CD4-positive, CD25-positive, alpha-beta regulatory T cell (primary cell): ENCODE measurements at regions not wholly inside any gene's neighbourhood (a gene's known extent, or its start where the extent isn't known, plus 50 kb on each side); places are given as distances from the start of the nearest gene placed in this dataset.
A peak's percentile ranks its signal among the peaks of the same experiment; 100 is the strongest.
"Not testable (repeated sequence)": the region's sequence is repeated elsewhere in the genome, so short reads cannot be mapped to it uniquely, and the experiment has no call there.

Experiments used
- ATAC-seq, 2 donors: fragments of 150-1000 bp; cut with Tn5 transposase; one replicate each; pipeline ENCODE4 v1.10.0; 2021; ENCODE audit warnings: low read depth in 2 of 2, moderate number of reproducible peaks in 2 of 2, moderate library complexity in 1 of 2
- DNase-seq, 3 donors: peaks; one replicate each; pipeline versions ENCODE4 v3.0.0 to v3.0.0-alpha.2; 2012 to 2022; ENCODE audit warnings: mixed read lengths in 1 of 3
- H3K27ac ChIP-seq: one replicate; pipeline ENCODE4 v1.7.0; 2013; ENCODE audit warnings: mild to moderate bottlenecking, low read length; ENCODE audit not compliant: insufficient read depth, poor library complexity, severe bottlenecking
- H3K27me3 ChIP-seq: one replicate; pipeline ENCODE4 v1.7.0; 2013; ENCODE audit warnings: low read length; ENCODE audit not compliant: control insufficient read depth, insufficient read depth
- H3K36me3 ChIP-seq: one replicate; pipeline ENCODE4 v1.7.0; 2013; ENCODE audit warnings: mild to moderate bottlenecking, low read length, moderate library complexity; ENCODE audit not compliant: control insufficient read depth, insufficient read depth
- H3K4me1 ChIP-seq: 2 replicates; pipeline ENCODE4 v1.7.0; 2013; ENCODE audit warnings: mild to moderate bottlenecking, low read length; ENCODE audit not compliant: insufficient read depth, control insufficient read depth, poor library complexity, severe bottlenecking
- H3K4me3 ChIP-seq: one replicate; pipeline ENCODE4 v1.7.0; 2013; ENCODE audit warnings: low read depth, mild to moderate bottlenecking, low read length, moderate library complexity
- H3K9me3 ChIP-seq, 2 experiments: 1 replicate in 1 of 2; 2 replicates in 1 of 2; pipeline ENCODE4 v1.7.0; 2013; ENCODE audit warnings: low read length in 2 of 2, mild to moderate bottlenecking in 1 of 2, moderate library complexity in 1 of 2; ENCODE audit not compliant: control insufficient read depth in 2 of 2
- H3K27ac Mint-ChIP-seq, 3 donors: one replicate each; pipeline ENCODE4 v1.8.0; 2020 to 2022; ENCODE audit warnings: mild to moderate bottlenecking in 3 of 3, mixed read lengths in 3 of 3, moderate library complexity in 2 of 3
- H3K27me3 Mint-ChIP-seq: one replicate; pipeline ENCODE4 v1.8.0; 2022; ENCODE audit warnings: mild to moderate bottlenecking, mixed read lengths
- H3K36me3 Mint-ChIP-seq: one replicate; pipeline ENCODE4 v1.8.0; 2020; ENCODE audit warnings: mixed read lengths
- H3K4me1 Mint-ChIP-seq, 4 donors: one replicate each; pipeline ENCODE4 v1.8.0; 2020 to 2022; ENCODE audit warnings: mixed read lengths in 4 of 4, mild to moderate bottlenecking in 1 of 4
- H3K4me3 Mint-ChIP-seq, 4 donors: one replicate each; pipeline ENCODE4 v1.8.0; 2020 to 2022; ENCODE audit warnings: mild to moderate bottlenecking in 4 of 4, mixed read lengths in 4 of 4, moderate library complexity in 3 of 4
- H3K9me3 Mint-ChIP-seq, 7 donors: one replicate each; pipeline ENCODE4 v1.8.0; 2020 to 2022; ENCODE audit warnings: mixed read lengths in 7 of 7, mild to moderate bottlenecking in 3 of 7, moderate library complexity in 2 of 7

DNA sequence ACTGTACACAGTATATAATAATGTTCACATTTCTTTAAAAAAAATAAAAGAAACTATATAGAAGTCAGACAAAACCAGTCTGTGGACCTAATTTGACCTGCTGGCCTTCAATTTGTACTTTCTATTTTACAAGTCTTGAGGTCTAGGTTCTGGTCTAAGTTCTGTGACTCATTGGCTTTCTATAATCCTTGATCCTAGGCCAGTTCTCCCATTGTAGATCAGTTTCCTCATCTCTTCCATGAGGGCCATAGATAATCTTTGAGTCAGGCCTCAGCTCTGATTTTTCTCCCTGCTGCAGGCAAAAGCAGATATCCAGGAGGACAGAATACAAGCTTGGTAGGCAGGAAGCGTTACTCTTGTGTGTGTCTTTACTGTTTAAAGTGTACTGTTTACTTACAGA is 603.7 kb upstream of the CAMK1G start:
- DNase-seq = no peak

DNA sequence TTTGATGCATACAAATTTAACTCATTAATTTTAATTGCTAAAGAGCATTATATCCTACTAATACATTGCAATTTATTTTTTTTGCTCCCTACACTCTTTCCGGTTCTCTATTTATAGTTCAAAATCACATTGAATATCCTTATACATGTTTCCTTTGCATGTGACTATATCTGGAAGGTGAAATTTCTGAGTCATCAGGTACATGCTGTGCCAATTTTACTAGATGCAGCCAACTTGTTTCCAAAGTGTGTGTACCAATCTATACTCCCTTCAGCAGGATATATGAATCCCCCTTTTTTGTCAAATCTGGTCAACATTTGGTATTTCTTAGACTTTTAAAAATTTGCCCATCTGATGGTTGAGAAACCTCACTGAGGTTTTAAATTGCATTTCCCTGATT is 602.9 kb upstream of the CAMK1G start:
- Mint-ChIP-seq H3K27me3 (no peaks in the 10 kb centered on the region), H3K36me3 (no peaks in the 10 kb centered on the region), H3K4me1 (no peaks in the 10 kb centered on the region), H3K27ac (no peak overlapping the region), H3K4me3 (no peak overlapping the region), H3K9me3 (peaks cover 0 to 2% (median 0%) of the 10 kb centered on the region in 7 donors)
- Histone ChIP-seq H3K36me3 (no peaks in the 10 kb centered on the region), H3K4me3 (no peak overlapping the region), H3K9me3 (no peaks in the 10 kb centered on the region), H3K27ac (no peak overlapping the region), H3K4me1 (no peaks in the 10 kb centered on the region), H3K27me3 (no peaks in the 10 kb centered on the region)
- DNase-seq (no peak), ATAC-seq (no peak)

More for the DNA sequence above, 603.7 kb upstream of the CAMK1G start:
- Mint-ChIP-seq H3K9me3 (peaks cover 0 to 5% (median 0%) of the 10 kb centered on the region in 7 donors), H3K4me3 (no peak overlapping the region), H3K27me3 (no peaks in the 10 kb centered on the region), H3K27ac (no peak overlapping the region), H3K36me3 (no peaks in the 10 kb centered on the region), H3K4me1 (no peaks in the 10 kb centered on the region)
- Histone ChIP-seq H3K4me3 (no peak overlapping the region), H3K9me3 (no peaks in the 10 kb centered on the region), H3K27me3 (no peaks in the 10 kb centered on the region), H3K4me1 (no peaks in the 10 kb centered on the region), H3K36me3 (no peaks in the 10 kb centered on the region), H3K27ac (no peak overlapping the region)
- no peak for ATAC-seq

DNA sequence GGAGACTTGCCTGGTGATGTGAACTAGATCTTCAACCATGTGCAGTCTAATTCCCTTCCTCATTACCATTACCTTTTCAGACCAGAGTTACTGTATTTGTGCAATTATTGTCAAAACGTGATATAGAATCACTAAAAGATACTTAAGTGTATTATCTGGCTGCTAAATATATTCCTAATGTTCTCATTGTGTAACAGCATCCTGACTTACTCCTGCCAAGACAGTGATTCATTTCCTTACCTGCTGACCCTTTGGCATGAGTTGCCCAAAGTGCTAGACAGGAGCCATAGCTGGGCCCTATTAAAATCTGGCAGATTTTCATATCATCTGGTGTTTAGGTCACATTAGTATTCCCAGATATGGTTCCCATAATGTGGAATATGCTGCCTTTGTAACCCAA is 598.3 kb upstream of the CAMK1G start:
- Histone ChIP-seq H3K4me3 (no peak overlapping the region), H3K36me3 (no peaks in the 10 kb centered on the region), H3K27ac (no peak overlapping the region), H3K27me3 (no peaks in the 10 kb centered on the region), H3K4me1 (no peaks in the 10 kb centered on the region), H3K9me3 (no peaks in the 10 kb centered on the region)
- no peak for ATAC-seq
- peaks cover 0 to 2% (median 0%) of the 10 kb centered on the region in 7 donors for H3K9me3 Mint-ChIP-seq
- H3K36me3 Mint-ChIP-seq = no peaks in the 10 kb centered on the region
- no peak for DNase-seq
- peaks cover 5 to 17% (median 10%) of the 10 kb centered on the region in 4 donors for H3K4me1 Mint-ChIP-seq
- no peak overlapping the region for H3K27ac Mint-ChIP-seq
- H3K4me3 Mint-ChIP-seq = no peak overlapping the region
- no peaks in the 10 kb centered on the region for H3K27me3 Mint-ChIP-seq

DNA sequence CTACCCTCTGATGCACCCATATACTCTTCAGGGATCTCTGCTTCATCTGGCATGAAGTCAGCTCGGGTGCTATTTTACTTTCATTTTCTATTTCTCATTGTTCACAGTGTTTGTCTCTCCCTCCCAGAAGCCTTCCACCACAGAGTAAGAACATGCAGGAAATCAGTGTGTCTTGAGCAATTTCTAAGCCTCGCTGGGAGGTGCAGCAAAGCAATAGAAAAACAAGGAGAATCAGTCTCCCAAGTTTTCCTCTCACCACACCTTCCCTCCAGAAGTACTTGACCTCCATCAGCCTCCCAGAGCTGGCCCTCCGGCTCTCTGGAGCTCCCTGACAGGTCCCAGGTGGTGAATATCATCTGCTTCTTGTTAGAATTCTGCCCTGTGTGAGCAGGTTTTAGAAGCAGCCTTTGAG is 594.7 kb upstream of the CAMK1G start:
- Histone ChIP-seq H3K9me3 (no peaks in the 10 kb centered on the region), H3K27me3 (no peaks in the 10 kb centered on the region), H3K4me1 (no peaks in the 10 kb centered on the region), H3K4me3 (peak overlapping the region; percentile 63), H3K27ac (no peak overlapping the region), H3K36me3 (no peaks in the 10 kb centered on the region)
- ATAC-seq (peak; percentile 55 to 65), DNase-seq (peak in 2 of 3 donors; percentile 3 to 75)
- Mint-ChIP-seq H3K4me3 (peak overlapping the region; percentile 69 to 87 (median 84)), H3K4me1 (peaks cover 5 to 17% (median 10%) of the 10 kb centered on the region in 4 donors), H3K9me3 (peaks cover 0 to 9% (median 0%) of the 10 kb centered on the region in 7 donors), H3K27me3 (no peaks in the 10 kb centered on the region), H3K36me3 (no peaks in the 10 kb centered on the region), H3K27ac (peak overlapping the region; percentile 33 to 77 (median 70))

DNA sequence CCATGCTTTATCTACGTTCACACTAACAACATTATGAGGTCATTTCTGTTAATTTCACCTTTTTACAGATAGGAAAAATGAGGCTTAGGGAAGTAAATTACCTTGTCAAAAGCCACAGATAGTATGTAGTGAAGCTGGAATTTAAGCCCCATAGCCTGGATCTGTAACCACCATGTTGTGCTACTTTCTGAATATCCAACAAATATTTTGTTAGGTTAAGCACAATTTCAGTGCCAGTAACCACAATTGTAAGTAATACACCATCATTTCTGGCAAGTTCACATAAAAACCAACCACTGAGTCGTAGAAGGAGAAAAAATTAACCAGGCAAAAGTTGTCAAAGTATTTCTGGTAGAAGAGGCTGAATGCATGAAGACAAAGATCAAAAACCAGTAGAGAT is 593.1 kb upstream of the CAMK1G start:
- H3K36me3 Mint-ChIP-seq = no peaks in the 10 kb centered on the region
- no peaks in the 10 kb centered on the region for H3K9me3 ChIP-seq
- no peak overlapping the region for H3K27ac Mint-ChIP-seq
- no peak overlapping the region for H3K27ac ChIP-seq
- no peaks in the 10 kb centered on the region for H3K4me1 ChIP-seq
- ATAC-seq = no peak
- no peaks in the 10 kb centered on the region for H3K27me3 ChIP-seq
- no peak overlapping the region for H3K4me3 Mint-ChIP-seq
- H3K9me3 Mint-ChIP-seq = peaks cover 0 to 9% (median 0%) of the 10 kb centered on the region in 7 donors
- DNase-seq = no peak
- no peaks in the 10 kb centered on the region for H3K36me3 ChIP-seq
- H3K27me3 Mint-ChIP-seq = no peaks in the 10 kb centered on the region
- peaks cover 5 to 17% (median 10%) of the 10 kb centered on the region in 4 donors for H3K4me1 Mint-ChIP-seq
- H3K4me3 ChIP-seq = no peak overlapping the region

DNA sequence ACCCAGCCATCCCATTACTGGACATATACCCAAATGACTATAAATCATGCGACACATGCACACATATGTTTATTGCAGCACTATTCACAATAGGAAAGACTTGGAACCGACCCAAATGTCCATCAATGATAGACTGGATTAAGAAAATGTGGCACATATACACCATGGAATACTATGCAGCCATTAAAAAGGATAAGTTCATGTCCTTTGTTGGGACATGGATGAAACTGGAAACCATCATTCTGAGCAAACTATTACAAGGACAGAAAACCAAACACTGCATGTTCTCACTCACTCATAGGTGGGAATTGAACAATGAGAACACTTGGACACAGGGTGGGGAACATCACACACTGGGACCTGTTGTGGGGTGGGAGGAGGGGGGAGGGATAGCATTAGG is 586.5 kb upstream of the CAMK1G start:
- H3K27me3 Mint-ChIP-seq, H3K4me3 ChIP-seq, H3K27ac ChIP-seq, H3K27ac Mint-ChIP-seq, H3K4me1 Mint-ChIP-seq, ATAC-seq, H3K27me3 ChIP-seq, H3K9me3 ChIP-seq, H3K9me3 Mint-ChIP-seq, H3K36me3 Mint-ChIP-seq, H3K4me3 Mint-ChIP-seq, H3K4me1 ChIP-seq, DNase-seq, H3K36me3 ChIP-seq: not testable (repeated sequence)

DNA sequence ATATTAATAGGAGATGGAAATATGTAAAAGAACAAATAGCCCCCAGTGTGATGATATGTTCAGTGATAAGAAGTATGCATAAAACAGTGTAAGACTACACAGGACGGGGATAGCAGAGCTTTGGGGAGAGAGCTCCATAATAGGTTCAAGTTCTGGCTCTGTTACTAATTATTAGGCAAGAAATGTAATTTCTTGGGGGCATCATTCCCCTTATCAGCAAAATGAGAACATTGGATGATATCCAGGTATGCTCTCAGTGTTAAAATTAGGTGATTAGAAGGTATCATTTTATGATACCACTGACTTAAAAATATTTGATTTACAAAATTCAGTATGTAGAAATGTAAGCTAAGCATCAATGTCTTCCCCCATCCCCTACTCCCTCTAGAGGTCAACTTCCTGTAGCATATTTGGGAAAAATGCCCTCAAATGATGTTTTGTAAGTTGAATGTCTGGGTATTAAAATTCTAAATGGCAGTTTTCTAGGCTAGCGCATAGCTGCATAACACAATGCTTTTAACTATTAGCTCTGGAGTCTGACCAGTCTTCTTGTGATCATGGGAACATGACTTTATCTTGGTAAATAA is 585.7 kb upstream of the CAMK1G start:
- Histone ChIP-seq H3K36me3 (no peaks in the 10 kb centered on the region), H3K4me1 (no peaks in the 10 kb centered on the region), H3K9me3 (no peaks in the 10 kb centered on the region), H3K27me3 (no peaks in the 10 kb centered on the region), H3K4me3 (no peak overlapping the region), H3K27ac (no peak overlapping the region)
- DNase-seq (no peak), ATAC-seq (no peak)
- Mint-ChIP-seq H3K4me3 (no peak overlapping the region), H3K36me3 (no peaks in the 10 kb centered on the region), H3K4me1 (no peaks in the 10 kb centered on the region), H3K27ac (no peak overlapping the region), H3K27me3 (no peaks in the 10 kb centered on the region), H3K9me3 (peaks cover 0 to 6% (median 3%) of the 10 kb centered on the region in 7 donors)

DNA sequence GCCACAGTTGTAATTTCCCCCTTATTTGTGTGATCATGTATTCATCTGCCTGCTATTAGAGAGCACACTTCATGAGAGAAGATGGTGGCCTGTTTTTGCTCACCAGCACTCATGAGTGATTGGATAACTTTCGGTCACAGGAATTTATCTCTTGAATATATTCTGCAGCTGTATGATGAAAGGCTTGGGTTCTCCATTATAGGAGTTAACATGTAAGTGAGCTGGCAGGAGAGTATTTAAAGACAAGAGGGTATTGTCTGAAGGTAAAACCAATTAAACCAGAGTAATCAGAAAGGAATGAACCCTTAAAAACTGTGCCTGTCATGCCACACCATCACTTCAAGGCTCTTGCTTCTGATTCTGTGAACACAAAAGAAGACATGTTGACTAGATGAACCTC is 574.9 kb upstream of the CAMK1G start:
- Histone ChIP-seq H3K9me3 (no peaks in the 10 kb centered on the region), H3K4me1 (no peaks in the 10 kb centered on the region), H3K27ac (no peak overlapping the region), H3K36me3 (no peaks in the 10 kb centered on the region), H3K27me3 (no peaks in the 10 kb centered on the region), H3K4me3 (no peak overlapping the region)
- Mint-ChIP-seq H3K27me3 (no peaks in the 10 kb centered on the region), H3K4me3 (no peak overlapping the region), H3K36me3 (no peaks in the 10 kb centered on the region), H3K4me1 (no peaks in the 10 kb centered on the region), H3K27ac (no peak overlapping the region), H3K9me3 (peaks cover 0 to 7% (median 0%) of the 10 kb centered on the region in 7 donors)
- DNase-seq (no peak), ATAC-seq (no peak)
